ENCODE measurements at regions not wholly inside any gene's neighbourhood (a gene's known extent, or its start where the extent isn't known, plus 50 kb on each side); places are given as distances from the start of the nearest gene placed in this dataset.

- Histone ChIP-seq H3K9me3 (no peaks in the 10 kb centered on the region), H3K4me3 (no peak overlapping the region), H3K4me1 (no peaks in the 10 kb centered on the region), H3K36me3 (no peaks in the 10 kb centered on the region), H3K27ac (no peak overlapping the region), H3K27me3 (no peaks in the 10 kb centered on the region)
- TF ChIP-seq, protein P1, sequence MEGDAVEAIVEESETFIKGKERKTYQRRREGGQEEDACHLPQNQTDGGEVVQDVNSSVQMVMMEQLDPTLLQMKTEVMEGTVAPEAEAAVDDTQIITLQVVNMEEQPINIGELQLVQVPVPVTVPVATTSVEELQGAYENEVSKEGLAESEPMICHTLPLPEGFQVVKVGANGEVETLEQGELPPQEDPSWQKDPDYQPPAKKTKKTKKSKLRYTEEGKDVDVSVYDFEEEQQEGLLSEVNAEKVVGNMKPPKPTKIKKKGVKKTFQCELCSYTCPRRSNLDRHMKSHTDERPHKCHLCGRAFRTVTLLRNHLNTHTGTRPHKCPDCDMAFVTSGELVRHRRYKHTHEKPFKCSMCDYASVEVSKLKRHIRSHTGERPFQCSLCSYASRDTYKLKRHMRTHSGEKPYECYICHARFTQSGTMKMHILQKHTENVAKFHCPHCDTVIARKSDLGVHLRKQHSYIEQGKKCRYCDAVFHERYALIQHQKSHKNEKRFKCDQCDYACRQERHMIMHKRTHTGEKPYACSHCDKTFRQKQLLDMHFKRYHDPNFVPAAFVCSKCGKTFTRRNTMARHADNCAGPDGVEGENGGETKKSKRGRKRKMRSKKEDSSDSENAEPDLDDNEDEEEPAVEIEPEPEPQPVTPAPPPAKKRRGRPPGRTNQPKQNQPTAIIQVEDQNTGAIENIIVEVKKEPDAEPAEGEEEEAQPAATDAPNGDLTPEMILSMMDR (IDR thresholded peaks at IDR 0.05): no peak
- intact Hi-C loops (cut with DNase I): no loop called here
- DNase-seq (ENCODE audit: low spot score in 2 of 2): no peak
Measured at GRCh38 chr6:169097381-169097959, 156.2 kb downstream of the THBS2 start.

DNA sequence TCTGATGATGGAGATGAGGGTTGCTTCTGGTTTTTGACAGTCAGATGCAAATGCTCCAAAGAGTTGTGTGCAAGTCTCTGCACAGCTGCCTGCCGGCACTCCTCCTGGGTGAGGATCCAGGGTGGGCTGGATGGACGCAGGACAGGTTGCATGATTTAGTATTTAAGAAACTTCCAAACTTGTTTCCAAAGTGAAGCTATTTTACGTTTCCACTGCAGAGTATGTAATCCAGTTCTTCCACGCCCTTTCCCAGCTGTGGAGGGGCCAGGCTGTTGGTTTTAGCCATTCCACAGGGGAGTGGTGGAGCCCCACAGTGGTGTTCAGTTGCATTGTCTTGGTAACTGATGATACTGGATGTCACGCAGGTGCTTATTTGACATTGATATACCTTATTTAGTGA, 157.3 kb downstream of the THBS2 start:
- intact Hi-C loops (cut with DNase I): no loop called here
- Histone ChIP-seq H3K27me3 (no peaks in the 10 kb centered on the region), H3K4me3 (no peak overlapping the region), H3K4me1 (no peaks in the 10 kb centered on the region), H3K9me3 (no peaks in the 10 kb centered on the region), H3K36me3 (no peaks in the 10 kb centered on the region), H3K27ac (no peak overlapping the region)
- TF ChIP-seq, protein P1 (IDR thresholded peaks at IDR 0.05): no peak
- no peak for DNase-seq (ENCODE audit: low spot score in 2 of 2)

- intact Hi-C loops (cut with DNase I): no loop called here
- no peak for DNase-seq (ENCODE audit: low spot score in 2 of 2)
- no peak overlapping the region for H3K4me3 ChIP-seq
- H3K9me3 ChIP-seq: no peaks in the 10 kb centered on the region
- no peaks in the 10 kb centered on the region for H3K27me3 ChIP-seq
- TF ChIP-seq, protein P1 (IDR thresholded peaks at IDR 0.05): no peak
- no peaks in the 10 kb centered on the region for H3K36me3 ChIP-seq
- H3K27ac ChIP-seq: no peak overlapping the region
- no peaks in the 10 kb centered on the region for H3K4me1 ChIP-seq
Measured at GRCh38 chr6:169095153-169095552, 158.5 kb downstream of the THBS2 start.

DNA sequence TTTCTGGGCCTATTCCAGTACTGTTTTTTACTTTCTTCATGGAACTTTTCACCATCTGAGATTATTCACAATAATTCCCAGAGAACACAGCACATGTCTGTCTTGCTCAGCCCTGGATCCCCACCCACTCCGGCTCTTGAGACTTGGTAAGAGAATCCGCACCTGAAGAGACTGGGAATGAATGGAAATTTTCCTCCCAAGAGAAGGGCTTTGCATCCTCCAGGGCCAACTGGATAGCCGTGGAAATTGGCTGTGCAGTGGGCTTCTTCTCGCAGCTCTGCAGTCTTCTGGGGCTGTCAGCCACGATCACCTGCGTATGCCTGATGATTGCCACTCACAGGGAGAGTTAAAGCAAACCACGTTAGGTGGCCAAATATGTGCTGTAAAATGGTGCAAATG, 159.1 kb downstream of the THBS2 start:
- intact Hi-C loops (cut with DNase I): no loop called here

GRCh38 chr6:169093770-169094551, 159.7 kb downstream of the THBS2 start:
- intact Hi-C loops (cut with DNase I): no loop called here
- no peak for DNase-seq (ENCODE audit: low spot score in 2 of 2)
- H3K4me1 ChIP-seq: no peaks in the 10 kb centered on the region

More for the DNA sequence above, 159.1 kb downstream of the THBS2 start:
- TF ChIP-seq, protein P1 (IDR thresholded peaks at IDR 0.05): no peak
- Histone ChIP-seq H3K9me3 (no peaks in the 10 kb centered on the region), H3K4me1 (no peaks in the 10 kb centered on the region), H3K27me3 (no peaks in the 10 kb centered on the region), H3K4me3 (no peak overlapping the region), H3K27ac (no peak overlapping the region), H3K36me3 (no peaks in the 10 kb centered on the region)
- DNase-seq (ENCODE audit: low spot score in 2 of 2): no peak

More at GRCh38 chr6:169093770-169094551, 159.7 kb downstream of the THBS2 start:
- Histone ChIP-seq H3K4me3 (no peak overlapping the region), H3K9me3 (no peaks in the 10 kb centered on the region), H3K27me3 (no peaks in the 10 kb centered on the region), H3K36me3 (no peaks in the 10 kb centered on the region), H3K27ac (no peak overlapping the region)
- TF ChIP-seq, protein P1 (IDR thresholded peaks at IDR 0.05): no peak

Measured in ascending aorta (tissue), 2 donors.